ENCODE measurements at regions not wholly inside any gene's neighbourhood (a gene's known extent, or its start where the extent isn't known, plus 50 kb on each side); places are given as distances from the start of the nearest gene placed in this dataset.

- no peak for TF ChIP-seq CTCF (IDR thresholded peaks at IDR 0.05)
Measured at GRCh38 chr7:28347475-28348318, 64.6 kb upstream of the CREB5 start.

- TF ChIP-seq CTCF (IDR thresholded peaks at IDR 0.05), result no peak
Measured at GRCh38 chr7:28348636-28349035, 63.7 kb upstream of the CREB5 start.

- TF ChIP-seq CTCF (IDR thresholded peaks at IDR 0.05), result no peak
Measured at GRCh38 chr7:28349637-28350036, 62.7 kb upstream of the CREB5 start.

GRCh38 chr7:28350662-28351061 lies 61.7 kb upstream of the CREB5 start:
- no peak for TF ChIP-seq CTCF (IDR thresholded peaks at IDR 0.05)

GRCh38 chr7:28351450-28351849 lies 60.9 kb upstream of the CREB5 start:
- TF ChIP-seq CTCF (IDR thresholded peaks at IDR 0.05), result no peak

- no peak for TF ChIP-seq CTCF (IDR thresholded peaks at IDR 0.05)
Measured at GRCh38 chr7:28354601-28355402, 57.5 kb upstream of the CREB5 start.

GRCh38 chr7:28355635-28356319 lies 56.5 kb upstream of the CREB5 start:
- TF ChIP-seq CTCF (IDR thresholded peaks at IDR 0.05), result no peak
